ENCODE measurements at regions not wholly inside any gene's neighbourhood (a gene's known extent, or its start where the extent isn't known, plus 50 kb on each side); places are given as distances from the start of the nearest gene placed in this dataset.
A peak's percentile ranks its signal among the peaks of the same experiment; 100 is the strongest.

DNA sequence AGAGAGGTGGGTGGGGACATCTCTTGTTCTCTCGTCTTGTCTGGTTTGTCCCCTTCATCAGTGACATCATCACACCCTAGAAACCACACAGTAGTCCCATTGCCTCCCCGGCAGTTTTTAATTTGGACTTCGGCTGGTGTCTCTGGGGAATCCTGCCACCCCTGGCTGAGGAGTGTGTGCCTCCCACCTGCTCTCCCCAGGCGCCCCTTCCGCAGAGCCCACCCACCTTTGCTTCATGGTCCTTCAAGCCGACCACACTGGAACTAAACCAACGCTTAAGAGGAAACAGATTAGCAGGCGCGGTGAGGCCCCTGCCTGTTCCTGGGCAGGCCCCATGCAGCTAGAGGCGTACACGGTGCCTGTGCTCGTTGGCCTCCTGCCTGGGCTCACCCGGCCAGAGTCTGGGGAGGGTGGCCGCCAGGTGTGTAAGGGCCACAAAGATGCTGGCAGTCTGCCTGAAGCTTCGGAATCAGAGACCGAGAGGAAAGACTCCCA, 107.6 kb upstream of the SPRY4 start:
- DNase-seq, result peak; percentile 59

- DNase-seq, result no peak
Measured at GRCh38 chr5:142428773-142429473, 104.1 kb upstream of the SPRY4 start.

DNA sequence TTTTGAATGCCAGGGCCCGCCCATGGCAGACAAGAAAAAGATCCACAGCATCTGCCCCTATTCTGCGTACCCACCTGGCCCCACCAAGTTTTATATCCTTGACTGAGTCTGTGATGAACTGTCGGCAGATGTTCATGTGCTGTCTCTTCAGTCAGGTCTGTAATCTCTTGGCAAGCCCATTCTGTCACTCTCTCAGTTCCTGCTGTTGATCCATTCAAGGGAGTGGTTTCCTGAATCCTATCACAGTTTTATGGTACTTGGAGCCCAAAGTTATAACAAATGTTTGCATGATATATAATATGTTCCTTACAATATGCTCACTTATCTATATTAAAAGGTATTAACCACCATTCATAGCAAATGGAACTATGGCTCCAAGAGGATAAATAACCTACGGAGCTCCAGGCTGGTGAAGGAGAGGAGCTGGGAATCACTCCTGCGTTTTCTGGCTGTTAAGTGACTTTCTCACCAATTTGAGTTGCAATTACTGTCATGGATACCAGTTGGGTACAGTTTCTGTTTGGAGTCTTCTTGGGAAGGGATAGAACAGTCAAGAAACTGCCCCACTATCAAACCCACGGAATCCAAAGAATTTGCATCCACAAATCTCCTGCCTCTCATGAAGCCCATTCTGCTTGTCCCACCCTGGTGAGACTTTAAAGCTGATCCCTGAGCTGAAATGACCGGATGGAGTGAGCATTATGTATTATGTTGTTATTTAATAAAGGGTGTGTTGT, 103.4 kb upstream of the SPRY4 start:
- no peak for DNase-seq

- no peak for DNase-seq
Measured at GRCh38 chr5:142427529-142427928, 102.7 kb upstream of the SPRY4 start.

GRCh38 chr5:142427015-142427364, 102.2 kb upstream of the SPRY4 start:
- DNase-seq, result no peak

DNA sequence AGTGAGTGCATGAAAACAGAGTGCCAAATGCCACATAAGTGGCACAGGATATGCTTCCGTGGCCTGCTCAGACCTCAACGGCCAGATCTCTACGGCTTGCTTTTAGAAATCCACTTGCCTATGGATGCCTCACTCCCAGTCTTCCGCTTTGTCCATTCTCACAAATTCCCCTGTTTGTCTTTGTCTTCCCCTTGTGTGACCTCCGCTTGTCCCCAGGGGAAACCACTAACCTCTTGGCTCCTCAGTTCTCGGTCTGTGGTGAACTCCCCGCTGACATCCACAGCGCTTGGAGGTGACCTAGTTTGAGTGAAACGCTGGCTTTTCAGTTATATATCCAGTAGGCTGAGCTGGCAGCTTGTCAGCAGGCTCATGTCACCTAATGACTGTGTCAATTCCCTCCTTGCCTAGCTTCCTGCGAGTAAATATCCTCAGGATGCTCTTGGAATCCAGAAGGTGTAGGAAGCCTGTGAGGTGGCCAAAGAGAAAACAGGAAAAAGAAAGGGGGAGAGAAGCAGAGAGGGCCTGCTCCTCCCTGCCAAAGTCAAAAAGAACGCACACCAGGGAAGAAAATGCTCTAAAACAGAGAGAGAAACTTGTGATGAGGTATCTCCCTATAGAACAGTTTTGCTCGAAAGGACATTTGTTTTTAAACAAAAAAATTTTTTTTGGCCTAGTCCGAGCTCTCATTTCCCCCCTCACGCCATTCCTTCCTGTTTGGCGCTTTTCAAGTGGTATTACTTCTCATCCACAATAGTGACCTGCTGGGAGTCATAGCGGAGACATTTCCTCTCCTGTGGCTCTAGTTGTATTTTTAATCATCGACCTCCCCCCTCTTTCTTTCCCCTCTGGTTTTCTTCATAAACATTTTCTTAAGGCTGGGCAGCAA, 101.6 kb upstream of the SPRY4 start:
- peak; percentile 25 for DNase-seq

DNA sequence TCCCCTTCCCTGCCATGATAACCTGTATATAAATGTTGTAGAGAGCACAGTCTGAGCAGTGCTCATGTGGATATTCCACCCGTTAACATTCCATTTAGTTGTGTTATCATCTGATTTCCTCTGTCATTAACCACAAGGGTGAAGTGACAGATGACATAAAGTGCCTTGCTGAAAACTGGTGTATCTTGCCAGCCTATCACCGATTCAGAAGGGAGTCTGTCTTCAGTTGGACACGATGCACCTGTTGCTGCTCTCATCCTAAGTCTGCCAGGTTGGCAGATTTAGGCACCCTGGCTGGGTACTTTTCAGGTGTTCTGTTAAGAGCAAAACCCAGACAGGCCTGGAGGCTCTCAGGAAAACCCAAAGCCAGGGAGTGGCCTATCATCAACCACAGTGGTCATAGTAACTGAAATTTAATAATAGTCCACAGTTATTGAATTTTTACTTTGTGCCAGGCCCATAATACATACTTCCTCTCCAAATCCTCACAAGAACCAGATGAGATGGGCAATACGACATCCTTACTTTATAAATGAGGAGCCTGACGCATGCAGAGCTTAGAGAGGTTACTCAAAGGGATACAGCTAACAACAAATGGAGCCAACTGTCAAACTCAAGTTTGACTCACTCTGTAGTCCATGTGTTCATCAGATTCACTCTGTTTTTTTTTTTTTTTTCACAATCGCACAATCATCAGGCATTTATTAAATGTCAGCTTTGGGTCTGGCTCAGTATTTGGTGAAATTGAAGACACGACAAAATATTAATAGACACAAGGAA, 100.7 kb upstream of the SPRY4 start:
- DNase-seq, result no peak

GRCh38 chr5:142422429-142422828, 97.6 kb upstream of the SPRY4 start:
- DNase-seq, result no peak

DNA sequence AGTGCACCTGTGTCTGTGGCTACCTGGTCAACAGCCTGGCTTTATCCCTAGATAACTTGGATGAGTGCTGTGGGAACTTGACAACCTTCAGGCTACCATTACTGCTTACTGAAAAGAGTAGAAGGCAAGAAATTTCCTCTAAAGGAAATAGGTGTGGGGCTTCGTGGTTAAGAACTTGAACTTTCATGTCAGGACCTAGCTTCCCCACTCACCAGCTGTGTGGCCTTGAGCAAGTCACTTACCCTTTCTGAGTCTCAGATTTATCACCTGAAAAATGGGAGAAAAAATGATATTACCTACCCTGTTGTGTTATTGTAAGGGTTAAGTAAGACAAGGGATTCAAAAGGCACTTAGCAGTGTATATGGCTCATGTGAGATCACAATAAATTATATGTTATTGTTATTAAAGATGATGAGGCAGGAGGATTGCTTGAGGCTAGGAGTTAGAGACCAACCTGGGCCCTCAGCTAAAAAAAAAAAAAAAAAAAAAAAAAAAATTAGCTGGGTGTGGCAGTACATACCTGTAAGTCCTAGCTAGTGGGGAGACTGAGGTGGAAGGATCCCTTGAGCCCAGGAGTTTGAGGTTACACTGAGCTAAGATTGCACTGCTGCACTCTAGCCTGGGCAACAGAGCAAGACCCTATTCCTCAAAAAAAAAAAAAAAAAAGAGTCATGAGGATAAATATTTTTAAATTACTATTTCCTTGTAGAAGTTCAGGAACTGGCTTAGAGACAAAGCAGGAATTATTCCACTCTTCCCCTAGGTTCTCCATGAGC, 97.0 kb upstream of the SPRY4 start:
- no peak for DNase-seq

GRCh38 chr5:142421228-142421617, 96.4 kb upstream of the SPRY4 start:
- DNase-seq, result no peak

- DNase-seq, result no peak
Measured at GRCh38 chr5:142420561-142421227, 95.9 kb upstream of the SPRY4 start.

- no peak for DNase-seq
Measured at GRCh38 chr5:142412581-142412980, 87.8 kb upstream of the SPRY4 start.

GRCh38 chr5:142411656-142412425, 87.0 kb upstream of the SPRY4 start:
- DNase-seq, result no peak

GRCh38 chr5:142411103-142411502, 86.3 kb upstream of the SPRY4 start:
- no peak for DNase-seq

GRCh38 chr5:142408981-142409481, 84.2 kb upstream of the SPRY4 start:
- DNase-seq, result no peak

DNA sequence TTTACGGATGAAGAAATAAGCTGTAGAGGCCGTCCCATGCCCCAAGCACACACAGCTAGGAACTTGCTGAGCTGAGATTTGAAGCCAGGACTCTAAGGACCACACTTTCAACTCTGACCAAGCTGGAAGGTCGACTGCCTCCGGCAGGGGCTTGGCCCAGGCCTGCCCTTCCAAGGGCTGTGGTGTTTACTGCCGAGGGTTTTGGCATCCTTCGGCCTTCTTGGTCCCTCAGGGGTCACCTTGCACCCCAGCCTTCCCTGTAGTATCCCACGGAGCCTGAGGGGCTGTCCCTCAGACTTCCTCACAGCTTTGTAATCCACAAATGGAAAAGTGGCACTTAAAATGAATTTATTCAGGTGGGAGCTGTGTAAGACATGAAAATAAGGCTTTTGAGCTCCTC, 83.7 kb upstream of the SPRY4 start:
- DNase-seq, result no peak

DNA sequence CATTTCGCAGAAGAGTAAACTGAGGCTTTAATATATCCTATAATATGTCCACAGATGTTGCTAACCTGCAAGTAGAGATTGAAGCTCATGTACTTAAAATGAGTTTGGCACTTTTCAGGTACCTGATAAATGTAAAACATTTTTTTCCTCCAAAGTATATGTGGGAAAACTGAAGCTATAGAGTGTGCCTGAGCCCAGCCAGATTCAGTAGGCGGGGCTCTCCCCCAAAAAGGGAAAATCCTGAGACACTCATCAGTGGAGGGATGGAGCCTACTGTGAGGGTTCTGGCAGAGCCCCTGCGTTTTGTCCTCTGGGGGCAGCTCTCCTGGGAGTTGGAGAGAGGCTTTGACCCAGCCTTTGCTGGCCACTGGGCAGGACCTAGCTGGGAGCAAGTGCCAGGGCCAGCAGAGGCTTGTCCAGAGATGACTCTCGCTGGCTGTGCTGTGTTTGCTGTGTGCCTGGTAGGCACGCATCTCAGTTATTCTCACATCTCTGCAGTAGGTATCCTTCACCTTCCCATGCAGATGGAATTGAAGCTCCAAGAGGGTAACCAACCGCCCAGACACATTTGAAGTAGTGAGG, 81.1 kb upstream of the SPRY4 start:
- no peak for DNase-seq

DNA sequence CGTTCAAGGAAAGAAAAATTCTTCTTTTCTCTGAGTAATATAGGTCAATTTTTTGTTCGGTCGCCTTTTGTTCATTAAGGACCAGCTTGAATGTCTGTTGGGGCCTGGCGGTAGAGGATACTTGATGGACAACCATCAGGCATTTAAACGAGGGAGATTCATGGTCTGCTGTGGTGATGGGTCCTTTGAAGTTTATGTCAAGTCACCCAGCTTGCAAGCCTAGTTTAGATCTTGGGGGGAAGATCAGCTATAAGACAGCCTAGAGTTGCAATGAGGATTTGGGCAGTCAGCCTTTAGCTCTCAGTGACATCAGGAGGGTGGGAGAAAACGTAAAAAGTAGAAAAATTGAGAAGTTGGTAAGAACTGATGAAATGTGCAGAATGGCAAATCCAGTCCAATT, 80.2 kb upstream of the SPRY4 start:
- no peak for DNase-seq

DNA sequence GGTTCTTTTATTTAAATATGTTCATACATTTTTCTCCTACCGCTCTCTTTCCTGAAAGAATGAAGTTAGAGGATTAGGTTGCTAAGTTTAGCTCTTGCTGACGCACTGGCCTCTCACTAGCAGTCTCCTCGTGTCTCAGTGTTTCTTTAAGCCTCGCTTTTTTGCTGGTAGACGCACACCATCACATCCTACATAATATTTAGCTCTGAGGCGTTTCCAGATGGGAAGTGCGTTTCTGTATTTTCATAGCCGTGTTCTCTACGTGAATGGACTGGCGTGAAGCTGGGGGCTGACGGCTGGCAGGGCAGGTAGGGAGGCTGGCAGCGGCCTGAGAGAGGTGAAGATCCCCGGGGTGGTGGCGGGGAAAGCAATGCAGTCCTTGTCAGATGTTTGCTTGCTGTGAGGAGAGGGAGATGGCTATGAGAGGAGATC, 79.2 kb upstream of the SPRY4 start:
- no peak for DNase-seq

GRCh38 chr5:142403583-142403982, 78.8 kb upstream of the SPRY4 start:
- no peak for DNase-seq
